ENCODE measurements at regions not wholly inside any gene's neighbourhood (a gene's known extent, or its start where the extent isn't known, plus 50 kb on each side); places are given as distances from the start of the nearest gene placed in this dataset.
"Not testable (repeated sequence)": the region's sequence is repeated elsewhere in the genome, so short reads cannot be mapped to it uniquely, and the experiment has no call there.

GRCh38 chr10:10687751-10688150, 329.9 kb upstream of the CELF2 start:
- Histone ChIP-seq H3K9me3 (ENCODE audit: low read length) (no peaks in the 10 kb centered on the region), H3K4me1 (ENCODE audit: insufficient read depth, low read length) (peaks cover 9% of the 10 kb centered on the region), H3K27me3 (ENCODE audit: insufficient read depth, low read length) (no peaks in the 10 kb centered on the region), H3K4me3 (ENCODE audit: low read length) (no peak overlapping the region), H2AFZ (ENCODE audit: low read depth, low read length) (no peak overlapping the region), H3K36me3 (ENCODE audit: insufficient read depth, low read length) (no peaks in the 10 kb centered on the region)

GRCh38 chr10:10699427-10699826, 318.2 kb upstream of the CELF2 start:
- peaks cover 17% of the 10 kb centered on the region for H3K4me1 ChIP-seq (ENCODE audit: insufficient read depth, low read length)
- no peaks in the 10 kb centered on the region for H3K9me3 ChIP-seq (ENCODE audit: low read length)
- H3K27me3 ChIP-seq (ENCODE audit: insufficient read depth, low read length), result no peaks in the 10 kb centered on the region
- H2AFZ ChIP-seq (ENCODE audit: low read depth, low read length), result no peak overlapping the region
- no peaks in the 10 kb centered on the region for H3K36me3 ChIP-seq (ENCODE audit: insufficient read depth, low read length)
- no peak overlapping the region for H3K4me3 ChIP-seq (ENCODE audit: low read length)

- H2AFZ ChIP-seq (ENCODE audit: low read depth, low read length), result no peak overlapping the region
- H3K36me3 ChIP-seq (ENCODE audit: insufficient read depth, low read length), result no peaks in the 10 kb centered on the region
- H3K27me3 ChIP-seq (ENCODE audit: insufficient read depth, low read length), result no peaks in the 10 kb centered on the region
- peaks cover 17% of the 10 kb centered on the region for H3K4me1 ChIP-seq (ENCODE audit: insufficient read depth, low read length)
- no peak overlapping the region for H3K4me3 ChIP-seq (ENCODE audit: low read length)
- no peaks in the 10 kb centered on the region for H3K9me3 ChIP-seq (ENCODE audit: low read length)
Observed at GRCh38 chr10:10701084-10701611, 316.5 kb upstream of the CELF2 start.

- Histone ChIP-seq H3K27me3 (ENCODE audit: insufficient read depth, low read length) (no peaks in the 10 kb centered on the region), H3K9me3 (ENCODE audit: low read length) (no peaks in the 10 kb centered on the region), H3K4me3 (ENCODE audit: low read length) (no peak overlapping the region), H3K4me1 (ENCODE audit: insufficient read depth, low read length) (peaks cover 15% of the 10 kb centered on the region), H2AFZ (ENCODE audit: low read depth, low read length) (no peak overlapping the region), H3K36me3 (ENCODE audit: insufficient read depth, low read length) (no peaks in the 10 kb centered on the region)
Observed at GRCh38 chr10:10702211-10702610, 315.5 kb upstream of the CELF2 start.

GRCh38 chr10:10703382-10703781, 314.3 kb upstream of the CELF2 start:
- Histone ChIP-seq H3K27me3 (ENCODE audit: insufficient read depth, low read length) (no peaks in the 10 kb centered on the region), H3K4me3 (ENCODE audit: low read length) (no peak overlapping the region), H3K4me1 (ENCODE audit: insufficient read depth, low read length) (peaks cover 15% of the 10 kb centered on the region), H2AFZ (ENCODE audit: low read depth, low read length) (no peak overlapping the region), H3K36me3 (ENCODE audit: insufficient read depth, low read length) (no peaks in the 10 kb centered on the region), H3K9me3 (ENCODE audit: low read length) (no peaks in the 10 kb centered on the region)

GRCh38 chr10:10712155-10712704, 305.4 kb upstream of the CELF2 start:
- no peaks in the 10 kb centered on the region for H3K27me3 ChIP-seq (ENCODE audit: insufficient read depth, low read length)
- H3K9me3 ChIP-seq (ENCODE audit: low read length), result no peaks in the 10 kb centered on the region
- no peaks in the 10 kb centered on the region for H3K4me1 ChIP-seq (ENCODE audit: insufficient read depth, low read length)
- no peaks in the 10 kb centered on the region for H3K36me3 ChIP-seq (ENCODE audit: insufficient read depth, low read length)
- H3K4me3 ChIP-seq (ENCODE audit: low read length), result no peak overlapping the region
- H2AFZ ChIP-seq (ENCODE audit: low read depth, low read length), result no peak overlapping the region

- H3K4me1 ChIP-seq (ENCODE audit: insufficient read depth, low read length), result no peaks in the 10 kb centered on the region
- H3K4me3 ChIP-seq (ENCODE audit: low read length), result no peak overlapping the region
- H2AFZ ChIP-seq (ENCODE audit: low read depth, low read length), result no peak overlapping the region
- no peaks in the 10 kb centered on the region for H3K36me3 ChIP-seq (ENCODE audit: insufficient read depth, low read length)
- no peaks in the 10 kb centered on the region for H3K9me3 ChIP-seq (ENCODE audit: low read length)
- no peaks in the 10 kb centered on the region for H3K27me3 ChIP-seq (ENCODE audit: insufficient read depth, low read length)
Observed at GRCh38 chr10:10714327-10714726, 303.3 kb upstream of the CELF2 start.

GRCh38 chr10:10716972-10717371, 300.7 kb upstream of the CELF2 start:
- Histone ChIP-seq H3K27me3 (ENCODE audit: insufficient read depth, low read length) (no peaks in the 10 kb centered on the region), H3K4me1 (ENCODE audit: insufficient read depth, low read length) (no peaks in the 10 kb centered on the region), H3K36me3 (ENCODE audit: insufficient read depth, low read length) (no peaks in the 10 kb centered on the region), H3K4me3 (ENCODE audit: low read length) (no peak overlapping the region), H2AFZ (ENCODE audit: low read depth, low read length) (no peak overlapping the region), H3K9me3 (ENCODE audit: low read length) (no peaks in the 10 kb centered on the region)

- Histone ChIP-seq H3K36me3 (ENCODE audit: insufficient read depth, low read length) (no peaks in the 10 kb centered on the region), H3K27me3 (ENCODE audit: insufficient read depth, low read length) (no peaks in the 10 kb centered on the region), H3K4me1 (ENCODE audit: insufficient read depth, low read length) (no peaks in the 10 kb centered on the region), H3K9me3 (ENCODE audit: low read length) (no peaks in the 10 kb centered on the region), H2AFZ (ENCODE audit: low read depth, low read length) (no peak overlapping the region), H3K4me3 (ENCODE audit: low read length) (no peak overlapping the region)
Observed at GRCh38 chr10:10722422-10722821, 295.2 kb upstream of the CELF2 start.

- no peak overlapping the region for H3K4me3 ChIP-seq (ENCODE audit: low read length)
- no peaks in the 10 kb centered on the region for H3K27me3 ChIP-seq (ENCODE audit: insufficient read depth, low read length)
- H3K4me1 ChIP-seq (ENCODE audit: insufficient read depth, low read length), result no peaks in the 10 kb centered on the region
- H3K36me3 ChIP-seq (ENCODE audit: insufficient read depth, low read length), result no peaks in the 10 kb centered on the region
- no peak overlapping the region for H2AFZ ChIP-seq (ENCODE audit: low read depth, low read length)
- H3K9me3 ChIP-seq (ENCODE audit: low read length), result no peaks in the 10 kb centered on the region
Observed at GRCh38 chr10:10725196-10725595, 292.5 kb upstream of the CELF2 start.

GRCh38 chr10:10726101-10726500, 291.6 kb upstream of the CELF2 start:
- Histone ChIP-seq H3K27me3 (ENCODE audit: insufficient read depth, low read length) (no peaks in the 10 kb centered on the region), H3K4me1 (ENCODE audit: insufficient read depth, low read length) (no peaks in the 10 kb centered on the region), H3K36me3 (ENCODE audit: insufficient read depth, low read length) (no peaks in the 10 kb centered on the region), H3K9me3 (ENCODE audit: low read length) (no peaks in the 10 kb centered on the region), H3K4me3 (ENCODE audit: low read length) (no peak overlapping the region), H2AFZ (ENCODE audit: low read depth, low read length) (no peak overlapping the region)

GRCh38 chr10:10727411-10727810, 290.3 kb upstream of the CELF2 start:
- H3K27me3 ChIP-seq (ENCODE audit: insufficient read depth, low read length); H3K4me1 ChIP-seq (ENCODE audit: insufficient read depth, low read length); H3K36me3 ChIP-seq (ENCODE audit: insufficient read depth, low read length); H2AFZ ChIP-seq (ENCODE audit: low read depth, low read length); H3K4me3 ChIP-seq (ENCODE audit: low read length); H3K9me3 ChIP-seq (ENCODE audit: low read length): not testable (repeated sequence)

GRCh38 chr10:10727812-10728211, 289.9 kb upstream of the CELF2 start:
- H3K4me3 ChIP-seq (ENCODE audit: low read length), result no peak overlapping the region
- no peaks in the 10 kb centered on the region for H3K36me3 ChIP-seq (ENCODE audit: insufficient read depth, low read length)
- no peaks in the 10 kb centered on the region for H3K27me3 ChIP-seq (ENCODE audit: insufficient read depth, low read length)
- no peaks in the 10 kb centered on the region for H3K9me3 ChIP-seq (ENCODE audit: low read length)
- H2AFZ ChIP-seq (ENCODE audit: low read depth, low read length), result no peak overlapping the region
- no peaks in the 10 kb centered on the region for H3K4me1 ChIP-seq (ENCODE audit: insufficient read depth, low read length)

- H3K4me3 ChIP-seq (ENCODE audit: low read length), result no peak overlapping the region
- no peaks in the 10 kb centered on the region for H3K9me3 ChIP-seq (ENCODE audit: low read length)
- H3K4me1 ChIP-seq (ENCODE audit: insufficient read depth, low read length), result no peaks in the 10 kb centered on the region
- no peak overlapping the region for H2AFZ ChIP-seq (ENCODE audit: low read depth, low read length)
- no peaks in the 10 kb centered on the region for H3K27me3 ChIP-seq (ENCODE audit: insufficient read depth, low read length)
- H3K36me3 ChIP-seq (ENCODE audit: insufficient read depth, low read length), result no peaks in the 10 kb centered on the region
Observed at GRCh38 chr10:10730471-10731043, 287.1 kb upstream of the CELF2 start.

Data from neuron (in vitro differentiated cells).